ENCODE measurements at regions not wholly inside any gene's neighbourhood (a gene's known extent, or its start where the extent isn't known, plus 50 kb on each side); places are given as distances from the start of the nearest gene placed in this dataset.

GRCh38 chr4:122091397-122091796 is 60.7 kb upstream of the BLTP1 start:
- H3K36me3 ChIP-seq (ENCODE audit: insufficient read depth, low read length, poor library complexity, severe bottlenecking): no peaks in the 10 kb centered on the region
- POLR2A ChIA-PET (ENCODE audit: low non-redundant PET): interaction anchor here (0.6 kb wide), 1 partner anchor 133 kb away, joined by 3 read pairs; no protein-coding TSS in a partner anchor
- H3K9me3 ChIP-seq (ENCODE audit: low read depth, low read length, poor library complexity, severe bottlenecking): no peaks in the 10 kb centered on the region
- H3K4me1 ChIP-seq (ENCODE audit: insufficient read depth, low read length, poor library complexity, severe bottlenecking): no peaks in the 10 kb centered on the region
- CTCF ChIA-PET: no interaction called here
- no peaks in the 10 kb centered on the region for H3K27me3 ChIP-seq (replicated peaks; ENCODE audit: insufficient read depth, low read depth, low read length, poor library complexity)
- BruUV-seq (replicated peaks): no TSS peak
- TF ChIP-seq, protein P1, sequence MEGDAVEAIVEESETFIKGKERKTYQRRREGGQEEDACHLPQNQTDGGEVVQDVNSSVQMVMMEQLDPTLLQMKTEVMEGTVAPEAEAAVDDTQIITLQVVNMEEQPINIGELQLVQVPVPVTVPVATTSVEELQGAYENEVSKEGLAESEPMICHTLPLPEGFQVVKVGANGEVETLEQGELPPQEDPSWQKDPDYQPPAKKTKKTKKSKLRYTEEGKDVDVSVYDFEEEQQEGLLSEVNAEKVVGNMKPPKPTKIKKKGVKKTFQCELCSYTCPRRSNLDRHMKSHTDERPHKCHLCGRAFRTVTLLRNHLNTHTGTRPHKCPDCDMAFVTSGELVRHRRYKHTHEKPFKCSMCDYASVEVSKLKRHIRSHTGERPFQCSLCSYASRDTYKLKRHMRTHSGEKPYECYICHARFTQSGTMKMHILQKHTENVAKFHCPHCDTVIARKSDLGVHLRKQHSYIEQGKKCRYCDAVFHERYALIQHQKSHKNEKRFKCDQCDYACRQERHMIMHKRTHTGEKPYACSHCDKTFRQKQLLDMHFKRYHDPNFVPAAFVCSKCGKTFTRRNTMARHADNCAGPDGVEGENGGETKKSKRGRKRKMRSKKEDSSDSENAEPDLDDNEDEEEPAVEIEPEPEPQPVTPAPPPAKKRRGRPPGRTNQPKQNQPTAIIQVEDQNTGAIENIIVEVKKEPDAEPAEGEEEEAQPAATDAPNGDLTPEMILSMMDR (conservative IDR thresholded peaks at IDR 0.05; ENCODE audit: low read depth, low read length): no peak
- TF ChIP-seq EZH2 (IDR thresholded peaks at IDR 0.05; ENCODE audit: borderline replicate concordance, low read depth, low read length, poor library complexity, severe bottlenecking): no peak
- H3K27ac ChIP-seq (ENCODE audit: low read depth, low read length, poor library complexity, severe bottlenecking): no peak overlapping the region
- intact Hi-C loops (cut with micrococcal nuclease; ENCODE audit: unreplicated experiment): no loop called here
- no peak for DNase-seq (ENCODE audit: low spot score)
- no peak overlapping the region for H3K4me3 ChIP-seq (ENCODE audit: low read depth, low read length, poor library complexity, severe bottlenecking)

GRCh38 chr4:122090989-122091388 is 61.1 kb upstream of the BLTP1 start:
- no peaks in the 10 kb centered on the region for H3K4me1 ChIP-seq (ENCODE audit: insufficient read depth, low read length, poor library complexity, severe bottlenecking)
- ChIA-PET CTCF (no interaction called here), POLR2A (ENCODE audit: low non-redundant PET) (interaction anchor here (0.6 kb wide), 1 partner anchor 133 kb away, joined by 3 read pairs; no protein-coding TSS in a partner anchor)
- H3K9me3 ChIP-seq (ENCODE audit: low read depth, low read length, poor library complexity, severe bottlenecking): no peaks in the 10 kb centered on the region
- intact Hi-C loops (cut with micrococcal nuclease; ENCODE audit: unreplicated experiment): no loop called here
- H3K4me3 ChIP-seq (ENCODE audit: low read depth, low read length, poor library complexity, severe bottlenecking): no peak overlapping the region
- no peak for DNase-seq (ENCODE audit: low spot score)
- BruUV-seq (replicated peaks): no TSS peak
- no peaks in the 10 kb centered on the region for H3K36me3 ChIP-seq (ENCODE audit: insufficient read depth, low read length, poor library complexity, severe bottlenecking)
- TF ChIP-seq, protein P1 (conservative IDR thresholded peaks at IDR 0.05; ENCODE audit: low read depth, low read length): no peak
- TF ChIP-seq EZH2 (IDR thresholded peaks at IDR 0.05; ENCODE audit: borderline replicate concordance, low read depth, low read length, poor library complexity, severe bottlenecking): no peak
- no peak overlapping the region for H3K27ac ChIP-seq (ENCODE audit: low read depth, low read length, poor library complexity, severe bottlenecking)
- H3K27me3 ChIP-seq (replicated peaks; ENCODE audit: insufficient read depth, low read depth, low read length, poor library complexity): no peaks in the 10 kb centered on the region

GRCh38 chr4:122086338-122087065 is 65.6 kb upstream of the BLTP1 start:
- no peaks in the 10 kb centered on the region for H3K9me3 ChIP-seq (ENCODE audit: low read depth, low read length, poor library complexity, severe bottlenecking)
- no peaks in the 10 kb centered on the region for H3K4me1 ChIP-seq (ENCODE audit: insufficient read depth, low read length, poor library complexity, severe bottlenecking)
- H3K36me3 ChIP-seq (ENCODE audit: insufficient read depth, low read length, poor library complexity, severe bottlenecking): no peaks in the 10 kb centered on the region
- TF ChIP-seq, protein P1 (conservative IDR thresholded peaks at IDR 0.05; ENCODE audit: low read depth, low read length): no peak
- TF ChIP-seq EZH2 (IDR thresholded peaks at IDR 0.05; ENCODE audit: borderline replicate concordance, low read depth, low read length, poor library complexity, severe bottlenecking): no peak
- H3K4me3 ChIP-seq (ENCODE audit: low read depth, low read length, poor library complexity, severe bottlenecking): no peak overlapping the region
- no peak overlapping the region for H3K27ac ChIP-seq (ENCODE audit: low read depth, low read length, poor library complexity, severe bottlenecking)
- CTCF ChIA-PET: no interaction called here
- no peaks in the 10 kb centered on the region for H3K27me3 ChIP-seq (replicated peaks; ENCODE audit: insufficient read depth, low read depth, low read length, poor library complexity)
- no peak for DNase-seq (ENCODE audit: low spot score)
- intact Hi-C loops (cut with micrococcal nuclease; ENCODE audit: unreplicated experiment): no loop called here
- POLR2A ChIA-PET (ENCODE audit: low non-redundant PET): no interaction called here
- no TSS peak for BruUV-seq (replicated peaks)
